Aorta (tissue), 5 donors: ENCODE measurements at regions not wholly inside any gene's neighbourhood (a gene's known extent, or its start where the extent isn't known, plus 50 kb on each side); places are given as distances from the start of the nearest gene placed in this dataset.

Source experiments
- ATAC-seq: fragments of 200-7000 bp; cut with Tn5 transposase; one replicate; pipeline ENCODE4 v1.9.1; 2022; ENCODE audit warnings: moderate library complexity; ENCODE audit not compliant: low FRiP score
- DNase-seq, 2 donors: peaks; one replicate each; pipeline ENCODE4 v3.0.0-alpha.2; 2020
- H3K27ac ChIP-seq, 2 donors: one replicate each; pipeline ENCODE4 v1.5.1; 2013; ENCODE audit warnings: low read length in 2 of 2, mild to moderate bottlenecking in 2 of 2, moderate library complexity in 2 of 2, control low read depth in 1 of 2, inconsistent platforms in 1 of 2, low read depth in 1 of 2
- H3K27me3 ChIP-seq, 2 donors: one replicate each; pipeline ENCODE4 v1.6.1; 2013; ENCODE audit warnings: control low read depth in 1 of 2, low read length in 1 of 2, mild to moderate bottlenecking in 1 of 2, moderate library complexity in 1 of 2; ENCODE audit not compliant: insufficient read depth in 2 of 2, control insufficient read depth in 1 of 2
- H3K36me3 ChIP-seq, 2 donors: one replicate each; pipeline ENCODE4 v1.6.1; 2013; ENCODE audit warnings: control low read depth in 1 of 2, low read length in 1 of 2, mild to moderate bottlenecking in 1 of 2; ENCODE audit not compliant: insufficient read depth in 2 of 2, control insufficient read depth in 1 of 2
- H3K4me1 ChIP-seq, 2 donors: one replicate each; pipeline ENCODE4 v1.6.1; 2013; ENCODE audit warnings: low read length in 2 of 2, control low read depth in 1 of 2, mild to moderate bottlenecking in 1 of 2, moderate library complexity in 1 of 2; ENCODE audit not compliant: insufficient read depth in 2 of 2, control insufficient read depth in 1 of 2
- H3K4me3 ChIP-seq, 2 donors: one replicate each; pipeline ENCODE4 v1.5.1; 2013; ENCODE audit warnings: low read length in 2 of 2, control low read depth in 1 of 2, mild to moderate bottlenecking in 1 of 2
- H3K9me3 ChIP-seq: one replicate; pipeline ENCODE4 v1.6.1; 2013; ENCODE audit warnings: mild to moderate bottlenecking, low read length; ENCODE audit not compliant: control insufficient read depth
- WGBS, 2 donors: extraction: QIAGEN DNeasy Blood & Tissue Kit; methylation state at CpG; one replicate each; pipeline ENCODE4 v1.1.7; 2013; 5-methylcytosine and 5-hydroxymethylcytosine counted together
- intact Hi-C, 2 donors: fragments of 100-400 bp; cut with DNase I; formaldehyde crosslinking; loops; one replicate each; pipeline versions ENCODE4 v1.14.2 to v1.15.0; 2022
- donor health status: healthy with polysubstance abuse.
- donor health status: Bipolar disorder and iron deficiency.
- donor health status: DM: no; HTN: no; CAD: no.
- donor health status: DM: no; HTN: no; CAD: no.
- donor health status: DM: yes; HTN: yes; CAD: no.

GRCh38 chr10:129322933-129323820 lies 143.9 kb upstream of the MGMT start:
- H3K4me1 ChIP-seq = no peaks in the 10 kb centered on the region

GRCh38 chr10:129323879-129324278 lies 143.2 kb upstream of the MGMT start:
- H3K27me3 ChIP-seq = no peaks in the 10 kb centered on the region
- no peak for ATAC-seq
- 79 to 91% methylated on average over 4 of the region's 4 CpGs for WGBS, 2 donors
- H3K27ac ChIP-seq = no peak overlapping the region
- H3K4me1 ChIP-seq = no peaks in the 10 kb centered on the region
- H3K9me3 ChIP-seq = peaks cover 3% of the 10 kb centered on the region
- H3K36me3 ChIP-seq = no peaks in the 10 kb centered on the region
- no peak for DNase-seq
- intact Hi-C loops = no loop called here
- no peak overlapping the region for H3K4me3 ChIP-seq

More at GRCh38 chr10:129322933-129323820, 143.9 kb upstream of the MGMT start:
- Histone ChIP-seq H3K27me3 (no peaks in the 10 kb centered on the region), H3K4me3 (no peak overlapping the region), H3K9me3 (peaks cover 3% of the 10 kb centered on the region), H3K27ac (no peak overlapping the region), H3K36me3 (no peaks in the 10 kb centered on the region)
- DNase-seq = no peak
- WGBS, 2 donors = 43 to 51% methylated on average over 13 of the region's 13 CpGs
- intact Hi-C loops = no loop called here
- ATAC-seq = no peak

GRCh38 chr10:129325893-129326292 lies 141.1 kb upstream of the MGMT start:
- intact Hi-C loops = no loop called here
- Histone ChIP-seq H3K4me1 (no peaks in the 10 kb centered on the region), H3K9me3 (no peaks in the 10 kb centered on the region), H3K4me3 (no peak overlapping the region), H3K36me3 (no peaks in the 10 kb centered on the region), H3K27me3 (no peaks in the 10 kb centered on the region), H3K27ac (no peak overlapping the region)
- 80 to 83% methylated on average over 2 of the region's 2 CpGs for WGBS, 2 donors
- no peak for ATAC-seq
- DNase-seq = no peak

- 56 to 62% methylated on average over 2 of the region's 2 CpGs for WGBS, 2 donors
- Histone ChIP-seq H3K9me3 (no peaks in the 10 kb centered on the region), H3K4me3 (no peak overlapping the region), H3K27me3 (no peaks in the 10 kb centered on the region), H3K4me1 (no peaks in the 10 kb centered on the region), H3K36me3 (no peaks in the 10 kb centered on the region), H3K27ac (no peak overlapping the region)
- no peak for ATAC-seq
- intact Hi-C loops = no loop called here
- no peak for DNase-seq
Observed at GRCh38 chr10:129328546-129328945, 138.5 kb upstream of the MGMT start.

- H3K36me3 ChIP-seq = no peaks in the 10 kb centered on the region
- DNase-seq (no peak), ATAC-seq (no peak)
- intact Hi-C loops = no loop called here
- no peak overlapping the region for H3K27ac ChIP-seq
- H3K9me3 ChIP-seq = no peaks in the 10 kb centered on the region
- no peak overlapping the region for H3K4me3 ChIP-seq
- H3K4me1 ChIP-seq = no peaks in the 10 kb centered on the region
- 80 to 86% methylated on average over 17 of the region's 17 CpGs for WGBS, 2 donors
- no peaks in the 10 kb centered on the region for H3K27me3 ChIP-seq
Observed at GRCh38 chr10:129329385-129330055, 137.5 kb upstream of the MGMT start.

GRCh38 chr10:129330211-129330610 lies 136.8 kb upstream of the MGMT start:
- H3K36me3 ChIP-seq = no peaks in the 10 kb centered on the region
- no peaks in the 10 kb centered on the region for H3K9me3 ChIP-seq
- H3K27me3 ChIP-seq = no peaks in the 10 kb centered on the region
- ATAC-seq (no peak), DNase-seq (no peak)
- H3K4me3 ChIP-seq = no peak overlapping the region
- H3K27ac ChIP-seq = no peak overlapping the region
- intact Hi-C loops = no loop called here
- H3K4me1 ChIP-seq = no peaks in the 10 kb centered on the region
- 61 to 64% methylated on average over 4 of the region's 4 CpGs for WGBS, 2 donors

- H3K36me3 ChIP-seq = no peaks in the 10 kb centered on the region
- ATAC-seq (no peak), DNase-seq (no peak)
- 52 to 61% methylated on average over 12 of the region's 12 CpGs for WGBS, 2 donors
- H3K27ac ChIP-seq = no peak overlapping the region
- no peak overlapping the region for H3K4me3 ChIP-seq
- no peaks in the 10 kb centered on the region for H3K4me1 ChIP-seq
- no peaks in the 10 kb centered on the region for H3K9me3 ChIP-seq
- intact Hi-C loops = no loop called here
- H3K27me3 ChIP-seq = no peaks in the 10 kb centered on the region
Observed at GRCh38 chr10:129331207-129331838, 135.7 kb upstream of the MGMT start.

- no peaks in the 10 kb centered on the region for H3K9me3 ChIP-seq
- no peak for ATAC-seq
- H3K4me3 ChIP-seq = no peak overlapping the region
- no peaks in the 10 kb centered on the region for H3K4me1 ChIP-seq
- no peak overlapping the region for H3K27ac ChIP-seq
- H3K36me3 ChIP-seq = no peaks in the 10 kb centered on the region
- DNase-seq = no peak
- intact Hi-C loops = no loop called here
- WGBS, 2 donors = 83 to 85% methylated on average over 13 of the region's 13 CpGs
- H3K27me3 ChIP-seq = no peaks in the 10 kb centered on the region
Observed at GRCh38 chr10:129331839-129332220, 135.2 kb upstream of the MGMT start.
